ENCODE measurements at regions not wholly inside any gene's neighbourhood (a gene's known extent, or its start where the extent isn't known, plus 50 kb on each side); places are given as distances from the start of the nearest gene placed in this dataset.

DNA sequence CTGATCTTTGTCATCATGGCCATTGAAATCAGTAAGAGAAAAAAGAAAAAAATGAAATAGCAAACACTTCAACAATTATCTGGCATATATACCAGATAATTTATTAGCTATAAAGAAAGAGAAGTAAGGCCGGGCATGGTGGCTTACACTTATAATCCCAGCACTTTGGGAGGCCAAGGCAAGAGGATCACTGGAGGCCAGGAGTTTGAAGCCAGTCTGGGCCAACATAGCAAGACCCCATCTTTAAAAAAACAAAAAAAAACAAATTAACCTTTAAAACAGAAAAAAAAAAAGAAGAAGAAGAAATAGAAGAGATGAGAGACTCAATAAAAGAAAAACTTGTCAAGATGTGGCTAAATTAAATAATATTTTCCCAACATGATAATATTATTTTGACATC, 61.6 kb upstream of the TGIF1 start (continued):
- TF ChIP-seq XRCC5 (optimal IDR thresholded peaks at IDR 0.05; ENCODE audit: low read length), result no peak
- TF ChIP-seq HNRNPK (IDR thresholded peaks at IDR 0.05; ENCODE audit: low read depth, low read length, poor library complexity, severe bottlenecking), result no peak
- no peak for TF ChIP-seq FOXK1 (CRISPR knock-in tag; IDR thresholded peaks at IDR 0.05; ENCODE audit: borderline replicate concordance, low read depth)

DNA sequence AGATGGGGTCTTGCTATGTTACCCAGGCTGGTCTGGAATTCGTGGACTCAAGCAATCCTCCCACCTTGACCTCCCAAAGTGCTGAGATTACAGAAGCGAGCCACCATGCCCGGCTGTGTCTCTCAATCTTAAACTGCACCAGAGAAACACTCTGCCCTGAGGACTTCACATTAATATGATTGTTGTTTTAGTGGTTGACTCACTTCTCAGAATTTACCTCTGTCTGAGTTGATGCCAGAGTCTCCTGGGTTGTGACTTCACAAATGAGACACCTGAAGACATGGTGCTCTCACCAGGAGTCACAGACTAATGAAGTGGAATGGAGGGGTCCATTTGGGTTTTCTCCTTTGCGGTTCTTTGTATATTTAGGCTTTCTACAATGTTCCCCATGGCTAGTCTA, 61.0 kb upstream of the TGIF1 start:
- 10% methylated on average over 4 of the region's 4 CpGs for WGBS (ENCODE audit: low lambda C conversion rate)
- Histone ChIP-seq H3K9ac (ENCODE audit: insufficient read depth, low read depth, low read length) (no peak overlapping the region), H3K4me2 (ENCODE audit: low read depth, low read length) (no peak overlapping the region), H3K4me1 (ENCODE audit: insufficient read depth, low read length) (peaks cover 11% of the 10 kb centered on the region), H3K9me3 (ENCODE audit: low read length) (0 out of 2 replicates have a peak, but pooled peaks cover 8% of the 10 kb centered on the region), H3K4me3 (replicated peaks in 1 of 3; ENCODE audit: insufficient read depth in 1 of 3, low read depth in 2 of 3, low read length in 3 of 3) (no peak overlapping the region), H3K79me2 (ENCODE audit: insufficient read depth, low read length) (no peaks in the 10 kb centered on the region), H2AFZ (ENCODE audit: low read length) (no peak overlapping the region), H3K27me3 (ENCODE audit: control insufficient read depth in 1 of 2, insufficient read depth in 2 of 2, low read length in 2 of 2) (peaks cover 0 to 6% of the 10 kb centered on the region in 2 experiments; a peak in 1 of 5 replicates), H3K27ac (ENCODE audit: extremely low read length, insufficient read depth, low read length) (no peak overlapping the region), H3K36me3 (replicated peaks in 1 of 2; ENCODE audit: control insufficient read depth in 1 of 2, insufficient read depth in 2 of 2, low read length in 2 of 2) (no peaks in the 10 kb centered on the region), H4K20me1 (ENCODE audit: insufficient read depth, low read length) (no peaks in the 10 kb centered on the region)
- no peak for FAIRE-seq
- CTCF ChIA-PET (ENCODE audit: low intra/inter-chr PET ratio, low total read pairs), result no interaction called here
- no peak for TF ChIP-seq ATF1 (CRISPR knock-in tag; IDR thresholded peaks at IDR 0.05)
- no peak for TF ChIP-seq TMF1 (CRISPR knock-in tag; IDR thresholded peaks at IDR 0.05; ENCODE audit: low read depth)
- no peak for TF ChIP-seq NR0B2 (CRISPR knock-in tag; IDR thresholded peaks at IDR 0.05)
- TF ChIP-seq NPAS2 (CRISPR knock-in tag; IDR thresholded peaks at IDR 0.05; ENCODE audit: borderline replicate concordance), result no peak
- TF ChIP-seq E2F1 (CRISPR knock-in tag; IDR thresholded peaks at IDR 0.05), result no peak
- no peak for TF ChIP-seq ATF2 (CRISPR knock-in tag; IDR thresholded peaks at IDR 0.05)
- no peak for TF ChIP-seq PLSCR1 (CRISPR knock-in tag; IDR thresholded peaks at IDR 0.05; ENCODE audit: borderline replicate concordance)
- TF ChIP-seq DMAP1 (CRISPR knock-in tag; IDR thresholded peaks at IDR 0.05), result no peak
- no peak for TF ChIP-seq ZNF83 (CRISPR knock-in tag; IDR thresholded peaks at IDR 0.05; ENCODE audit: borderline replicate concordance)
- no peak for TF ChIP-seq FOXK2 (IDR thresholded peaks at IDR 0.05)
- no peak for TF ChIP-seq GPBP1L1 (CRISPR knock-in tag; IDR thresholded peaks at IDR 0.05)
- TF ChIP-seq SRSF4 (IDR thresholded peaks at IDR 0.05; ENCODE audit: low read depth, low read length, poor library complexity, severe bottlenecking), result no peak
- POLR2A ChIA-PET, result no interaction called here
- in situ Hi-C loops (cut with HindIII; ENCODE audit: extremely low pct_ligation_motif_present, low pct_unique_long_range_greater_than_20kb), result loop anchor here (25.0 kb wide), 1 partner anchor 98 kb away; no protein-coding TSS in a partner anchor
- no peak for ATAC-seq
- BruUV-seq (replicated peaks), result no TSS peak
- DNase-seq (ENCODE audit: low spot score), result no peak
- intact Hi-C loops (cut with micrococcal nuclease; ENCODE audit: unreplicated experiment), result no loop called here
